ENCODE measurements at regions not wholly inside any gene's neighbourhood (a gene's known extent, or its start where the extent isn't known, plus 50 kb on each side); places are given as distances from the start of the nearest gene placed in this dataset.

GRCh38 chr10:47237316-47238260, 62.4 kb upstream of the GDF10 start:
- no peak for TF ChIP-seq POLR2AphosphoS5 (IDR thresholded peaks at IDR 0.05; ENCODE audit: low read depth, low read length)
- no peak for TF ChIP-seq CTCF (IDR thresholded peaks at IDR 0.05)
